MM.1S (cell line): ENCODE measurements at regions not wholly inside any gene's neighbourhood (a gene's known extent, or its start where the extent isn't known, plus 50 kb on each side); places are given as distances from the start of the nearest gene placed in this dataset.

Source experiments
- CTCF ChIP-seq: fragments of 300-600 bp; sonication (generic); IDR thresholded peaks from 2 replicates; pipeline ENCODE4 v1.5.1; 2016; ENCODE audit warnings: antibody characterized with exemption, low read length, mixed read lengths
- EZH2 ChIP-seq: fragments of 300-600 bp; sonication (generic); optimal IDR thresholded peaks from 2 replicates; pipeline ENCODE3; 2017; ENCODE audit warnings: low read depth, mild to moderate bottlenecking, antibody characterized with exemption, low read length, mixed read lengths
- EZH2phosphoT487 ChIP-seq: fragments of 300-600 bp; sonication (generic); IDR thresholded peaks from 2 replicates; pipeline ENCODE4 v1.6.1; 2018; ENCODE audit warnings: antibody characterized with exemption, low read length

DNA sequence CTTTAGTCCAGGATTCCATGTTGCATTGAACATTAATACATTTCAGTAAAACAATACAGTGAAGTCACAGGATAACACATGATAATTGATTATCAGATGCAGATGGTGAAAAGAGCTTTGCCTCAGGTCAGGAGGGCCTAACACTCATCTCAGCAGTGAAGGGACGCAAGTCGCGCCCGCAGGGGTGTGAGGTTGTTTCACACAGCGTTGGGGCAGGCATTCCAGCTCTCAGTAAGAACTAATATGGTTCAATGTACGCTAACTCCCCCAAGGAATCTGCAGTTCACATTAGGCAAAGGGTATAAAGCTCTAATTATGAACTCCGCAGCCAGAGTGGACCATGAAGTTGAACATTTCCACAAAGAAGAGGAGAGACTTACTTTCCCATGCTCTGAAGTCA, 53.1 kb upstream of the ATL2 start:
- TF ChIP-seq EZH2 (no peak), CTCF (no peak), EZH2phosphoT487 (no peak)
